Urothelium cell line (cell line): ENCODE measurements at regions not wholly inside any gene's neighbourhood (a gene's known extent, or its start where the extent isn't known, plus 50 kb on each side); places are given as distances from the start of the nearest gene placed in this dataset.

Experiments
- DNase-seq: peaks from one replicate; pipeline ENCODE4 v3.0.0; 2011; ENCODE audit warnings: low spot score, mixed read lengths
- FAIRE-seq: peaks from 2 replicates; lab custom pipeline; 2011; peaks lifted over from hg19 to GRCh38; lab: Jason Lieb, UNC

DNA sequence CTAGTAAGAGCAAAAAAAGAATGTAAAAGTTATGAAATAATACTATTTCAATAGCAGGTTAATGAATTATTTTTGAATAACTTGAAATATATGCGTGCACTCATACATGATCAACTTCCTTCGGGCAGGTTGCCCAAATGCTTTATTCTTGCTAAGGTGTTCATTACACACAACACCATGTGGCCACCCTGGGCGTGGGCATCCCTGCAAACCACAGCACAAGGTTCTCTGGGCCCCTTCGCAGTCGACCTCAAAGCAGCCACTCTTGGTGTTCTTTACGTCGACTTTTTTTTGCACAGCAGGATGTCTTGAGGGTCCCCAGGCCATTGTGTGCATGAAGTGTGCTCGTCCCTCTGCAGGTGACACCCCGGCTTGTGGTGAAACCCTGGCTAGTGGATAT is 300.7 kb upstream of the PITRM1 start:
- DNase-seq (no peak), FAIRE-seq (no peak)

DNA sequence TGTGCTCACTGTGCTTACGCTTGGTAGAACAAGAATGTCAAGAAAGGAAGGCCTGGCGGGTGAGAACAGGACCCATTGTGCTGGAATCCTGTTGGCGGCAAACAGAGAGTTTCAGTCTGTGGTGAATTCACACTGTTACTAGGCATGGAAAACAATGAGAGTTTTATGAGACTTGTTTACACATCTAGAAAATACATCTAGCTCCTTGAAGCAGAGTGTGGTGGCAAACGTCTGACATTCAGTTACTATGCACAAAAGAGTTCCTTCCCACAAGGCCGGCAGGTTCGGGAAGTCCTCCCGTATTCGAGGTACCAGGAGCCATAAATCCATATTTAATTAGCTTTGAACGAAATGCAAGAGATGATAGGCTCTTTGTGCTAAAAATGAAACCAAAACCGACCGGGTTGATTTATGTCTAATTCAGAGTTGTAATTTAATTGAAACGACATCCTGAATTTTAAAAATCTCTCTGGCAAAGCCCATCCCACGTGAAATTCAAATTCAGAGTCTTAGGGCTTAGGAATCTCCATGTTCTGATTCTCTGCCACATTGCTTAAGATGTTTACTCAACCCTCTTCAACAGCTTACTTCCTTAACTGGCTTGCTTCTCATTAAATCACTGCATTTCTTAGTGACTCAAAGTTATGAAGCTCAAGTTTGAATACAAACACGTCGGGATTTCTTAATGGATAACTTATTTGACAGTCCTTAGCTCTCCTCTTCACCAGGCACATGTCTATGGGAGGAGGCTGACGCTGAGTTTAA is 299.9 kb upstream of the PITRM1 start:
- FAIRE-seq (no peak), DNase-seq (no peak)

DNA sequence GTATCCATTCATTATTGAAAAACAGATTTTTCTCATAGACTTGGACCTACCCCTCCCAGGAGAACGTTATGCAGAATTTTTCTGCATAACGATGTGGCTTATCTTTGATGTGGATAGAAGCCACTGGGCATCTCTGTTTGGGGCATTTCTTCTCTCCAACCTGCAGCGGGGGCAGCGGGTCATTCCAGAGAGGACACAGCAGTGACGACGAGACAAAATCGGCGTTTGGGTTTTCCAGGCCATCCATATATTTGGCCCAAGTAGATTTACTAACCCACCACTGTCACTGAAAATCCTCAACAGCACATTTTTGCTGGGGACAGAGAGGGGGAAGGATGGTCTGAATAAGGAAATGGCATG is 299.3 kb upstream of the PITRM1 start:
- FAIRE-seq: no peak
- no peak for DNase-seq

DNA sequence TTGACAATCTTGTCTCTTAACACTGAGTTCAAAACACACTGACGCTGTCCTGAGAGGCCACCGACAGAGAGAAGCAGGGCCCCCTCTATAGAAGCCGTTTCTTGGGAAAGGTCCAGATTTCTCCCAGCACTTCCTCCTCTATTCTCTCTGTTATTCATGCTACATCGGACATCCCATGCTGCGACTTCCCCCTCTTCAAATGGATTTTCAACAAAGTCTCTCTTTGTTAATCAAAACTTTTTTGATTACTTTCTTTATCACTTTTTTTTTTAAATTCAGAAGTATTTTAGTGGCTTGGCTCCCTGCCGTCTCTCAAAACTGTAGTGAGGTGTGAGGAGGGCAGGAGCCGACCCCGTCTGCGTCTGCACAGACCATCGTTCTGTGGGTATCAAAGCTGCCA is 298.9 kb upstream of the PITRM1 start:
- DNase-seq (no peak), FAIRE-seq (no peak)

DNA sequence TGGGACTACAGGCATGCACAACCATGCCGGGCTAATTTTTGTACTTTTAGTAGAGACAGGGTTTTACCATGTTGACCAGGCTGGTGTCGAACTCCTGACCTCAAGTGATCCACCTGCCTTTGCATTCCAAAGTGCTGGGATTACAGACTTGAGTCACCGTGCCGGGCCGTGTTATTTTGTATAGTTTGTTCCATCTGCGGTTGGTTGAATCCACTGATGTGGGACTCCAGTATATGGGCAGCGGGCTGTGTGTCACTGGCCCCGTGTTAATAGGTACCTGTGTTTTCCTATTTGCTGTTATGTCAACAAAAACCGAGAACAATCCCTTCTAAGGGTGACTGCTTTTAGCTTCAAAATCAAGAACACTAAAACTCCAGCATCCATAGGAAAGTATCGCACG is 297.6 kb upstream of the PITRM1 start:
- no peak for DNase-seq
- FAIRE-seq: no peak

DNA sequence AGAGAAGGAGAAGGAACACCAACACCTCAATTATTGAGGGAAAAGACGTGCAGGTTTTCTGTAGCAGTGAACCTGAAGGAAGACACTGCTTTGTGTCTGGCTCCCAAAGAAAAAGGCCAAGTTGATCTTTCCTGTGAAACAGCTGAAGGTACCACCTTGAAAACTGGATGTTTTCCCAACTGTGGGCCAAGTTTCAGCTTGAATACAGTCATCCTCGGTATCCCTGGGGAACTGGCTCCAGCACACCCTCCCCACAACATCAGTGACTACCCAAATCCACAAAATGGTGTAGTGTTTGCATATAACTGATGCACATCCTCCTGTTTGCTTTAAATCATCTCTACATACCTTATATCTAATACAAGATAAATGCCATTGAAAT is 297.0 kb upstream of the PITRM1 start:
- DNase-seq: no peak

DNA sequence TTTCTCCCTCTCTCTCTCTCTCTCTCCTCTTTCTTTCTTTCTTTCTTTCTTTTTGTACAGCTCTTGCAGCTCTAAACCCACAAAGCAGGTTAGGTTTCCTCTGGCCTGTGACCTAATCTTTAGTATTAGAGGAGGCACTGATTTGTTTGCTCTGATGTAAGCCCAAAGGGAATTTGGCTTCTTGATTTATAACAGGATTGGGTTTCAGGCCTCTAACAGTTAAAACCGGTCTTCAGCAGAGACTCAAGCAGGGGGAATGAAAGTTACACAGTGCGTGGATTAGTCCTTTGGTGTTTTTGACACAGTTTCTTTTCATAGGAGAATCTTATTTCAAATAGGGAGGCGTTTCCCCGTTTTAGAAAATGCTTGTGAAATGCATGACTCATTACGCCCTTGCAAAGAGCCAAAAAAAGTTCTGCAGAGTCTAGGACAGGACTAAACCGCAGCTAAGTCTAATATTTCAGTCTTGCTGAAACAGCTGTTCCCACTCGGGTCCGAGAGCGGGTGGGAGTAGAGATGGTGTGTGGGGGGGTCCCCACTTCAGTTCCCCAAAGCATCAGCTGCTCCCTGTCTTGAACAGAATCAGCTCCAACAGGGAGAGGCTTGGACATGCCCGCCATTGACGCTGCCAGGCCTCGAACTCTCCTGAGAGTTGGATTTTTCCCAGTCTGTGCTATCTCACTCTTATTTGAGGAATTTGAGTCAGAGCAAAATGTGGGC is 296.5 kb upstream of the PITRM1 start:
- DNase-seq: peak; percentile 21
- no peak for FAIRE-seq

More for the DNA sequence above, 297.0 kb upstream of the PITRM1 start:
- no peak for FAIRE-seq

DNA sequence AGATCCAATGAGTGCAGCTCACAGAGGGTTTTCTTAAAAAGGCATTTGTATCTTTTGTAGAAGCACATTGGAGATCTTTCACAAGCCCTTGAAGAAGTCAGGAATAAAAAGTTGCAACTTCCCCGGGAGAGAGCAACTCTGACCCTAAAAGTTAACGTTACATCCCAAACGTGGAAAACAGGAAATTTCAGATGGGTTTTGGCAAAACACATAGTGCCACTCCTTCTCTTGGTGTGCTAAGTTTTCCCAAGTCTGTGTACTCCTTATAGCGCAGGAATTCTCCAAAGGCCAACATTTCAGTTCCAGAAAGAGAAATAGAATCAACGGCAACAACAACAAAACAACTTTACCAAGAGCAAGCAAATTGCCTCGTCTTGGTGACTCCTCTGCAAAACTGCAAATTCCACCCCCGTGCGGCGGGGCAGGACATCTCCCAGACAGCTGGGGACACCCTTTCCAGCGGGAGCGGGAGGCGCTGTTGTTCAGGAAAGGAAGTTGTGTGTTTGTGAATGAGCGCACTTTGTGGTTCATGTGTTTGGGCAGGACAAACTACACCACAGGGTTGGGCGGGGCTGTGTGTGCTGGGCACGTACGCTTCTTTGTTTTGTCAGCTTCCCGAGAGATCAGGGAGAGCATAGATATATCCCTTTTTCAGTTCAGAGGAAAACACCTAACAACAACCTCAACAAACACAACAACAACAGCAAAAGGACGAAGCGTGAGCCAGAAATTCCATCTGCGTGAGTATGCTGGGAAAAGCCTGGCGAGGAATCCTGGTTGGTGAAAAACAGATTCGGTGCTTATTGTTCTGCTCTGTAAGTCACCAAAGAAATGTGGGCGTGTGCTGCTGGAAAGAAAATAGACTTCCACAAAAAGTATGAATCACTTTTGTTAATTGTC is 294.7 kb upstream of the PITRM1 start:
- DNase-seq (peak; percentile 43), FAIRE-seq (no peak)

DNA sequence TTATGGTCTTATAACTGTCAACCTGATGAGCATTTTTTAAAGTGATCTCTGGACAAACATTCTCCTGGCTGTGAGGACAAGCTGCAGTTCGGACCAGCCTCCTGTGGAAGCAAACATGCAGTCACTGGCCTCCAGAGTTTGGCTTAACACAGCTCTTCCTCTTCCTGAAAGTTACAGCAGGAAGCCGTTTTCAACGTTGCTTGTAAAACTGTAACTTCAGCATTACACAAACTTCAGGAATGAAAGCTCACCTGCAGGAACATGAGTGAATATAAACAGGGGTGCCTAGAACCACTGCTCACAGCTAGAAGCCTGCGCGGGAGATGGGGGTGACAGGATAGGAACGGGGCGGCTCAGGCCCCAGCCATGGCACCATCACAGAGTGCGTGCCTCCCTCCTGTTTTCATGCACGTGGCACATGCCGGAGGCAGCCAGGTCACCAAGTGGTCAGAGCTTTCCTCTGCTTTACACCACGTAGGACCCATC is 292.9 kb upstream of the PITRM1 start:
- FAIRE-seq (no peak), DNase-seq (no peak)

DNA sequence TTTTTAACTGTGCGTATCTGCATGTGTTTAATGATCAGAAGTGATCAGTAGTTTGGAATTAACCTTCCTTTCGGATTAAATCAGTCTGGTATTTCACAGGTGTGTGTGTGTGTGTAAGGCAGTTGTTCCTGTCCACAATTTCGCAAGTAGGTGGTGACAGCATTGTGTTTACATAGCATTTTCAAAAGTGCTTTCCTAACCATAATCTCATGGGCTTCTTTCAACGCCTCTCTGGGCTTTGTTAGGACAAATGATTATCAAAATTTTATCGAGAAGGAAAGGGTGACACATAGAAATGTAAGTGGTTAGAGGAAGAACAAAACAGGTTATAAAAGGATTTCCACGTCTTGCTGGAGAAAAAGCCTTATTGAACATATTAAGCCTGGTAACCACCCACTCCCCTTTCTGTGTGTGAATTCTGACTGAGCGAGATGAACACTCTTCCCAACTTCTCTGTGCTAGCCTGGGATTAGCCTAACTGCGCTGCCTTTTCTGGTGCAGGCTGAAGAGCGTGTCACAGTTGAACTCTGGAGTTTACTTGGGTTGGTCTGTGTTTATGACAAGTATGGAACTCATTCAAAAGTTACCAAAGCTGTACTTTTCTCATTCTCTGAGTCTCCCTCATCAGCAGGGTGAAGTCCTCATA is 292.3 kb upstream of the PITRM1 start:
- no peak for DNase-seq
- FAIRE-seq: no peak

DNA sequence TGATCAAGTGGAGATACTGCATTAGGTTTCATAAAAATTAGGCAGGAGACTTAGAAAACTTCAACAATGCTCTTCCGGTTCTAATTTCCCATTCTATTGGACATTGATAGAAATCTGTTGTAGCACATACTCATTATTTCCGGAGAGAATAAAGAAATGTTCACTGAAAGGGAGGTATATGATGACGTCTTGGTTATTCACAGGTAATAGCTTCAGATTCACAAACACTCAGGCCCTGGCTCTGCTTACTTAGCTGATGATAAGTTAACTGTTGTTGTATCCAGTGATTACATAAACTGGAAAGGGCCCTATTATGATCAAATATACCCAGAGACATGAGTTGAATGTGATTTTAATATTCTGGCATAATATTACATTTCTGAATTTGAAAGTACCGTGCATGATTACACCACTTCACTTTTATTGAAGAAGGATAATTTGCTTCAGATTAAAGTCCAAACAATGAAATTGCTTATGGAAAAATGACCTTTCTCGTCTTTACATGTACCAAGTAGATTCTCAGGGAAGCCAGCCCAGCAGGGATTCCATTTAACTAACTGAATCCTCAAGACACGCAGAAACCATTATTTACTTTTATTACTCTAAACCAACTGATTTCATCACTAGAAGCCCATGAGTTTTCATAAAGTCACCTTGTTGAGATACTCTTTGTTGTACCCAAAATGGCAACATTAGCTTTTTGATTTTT is 288.0 kb upstream of the PITRM1 start:
- DNase-seq (no peak), FAIRE-seq (no peak)

DNA sequence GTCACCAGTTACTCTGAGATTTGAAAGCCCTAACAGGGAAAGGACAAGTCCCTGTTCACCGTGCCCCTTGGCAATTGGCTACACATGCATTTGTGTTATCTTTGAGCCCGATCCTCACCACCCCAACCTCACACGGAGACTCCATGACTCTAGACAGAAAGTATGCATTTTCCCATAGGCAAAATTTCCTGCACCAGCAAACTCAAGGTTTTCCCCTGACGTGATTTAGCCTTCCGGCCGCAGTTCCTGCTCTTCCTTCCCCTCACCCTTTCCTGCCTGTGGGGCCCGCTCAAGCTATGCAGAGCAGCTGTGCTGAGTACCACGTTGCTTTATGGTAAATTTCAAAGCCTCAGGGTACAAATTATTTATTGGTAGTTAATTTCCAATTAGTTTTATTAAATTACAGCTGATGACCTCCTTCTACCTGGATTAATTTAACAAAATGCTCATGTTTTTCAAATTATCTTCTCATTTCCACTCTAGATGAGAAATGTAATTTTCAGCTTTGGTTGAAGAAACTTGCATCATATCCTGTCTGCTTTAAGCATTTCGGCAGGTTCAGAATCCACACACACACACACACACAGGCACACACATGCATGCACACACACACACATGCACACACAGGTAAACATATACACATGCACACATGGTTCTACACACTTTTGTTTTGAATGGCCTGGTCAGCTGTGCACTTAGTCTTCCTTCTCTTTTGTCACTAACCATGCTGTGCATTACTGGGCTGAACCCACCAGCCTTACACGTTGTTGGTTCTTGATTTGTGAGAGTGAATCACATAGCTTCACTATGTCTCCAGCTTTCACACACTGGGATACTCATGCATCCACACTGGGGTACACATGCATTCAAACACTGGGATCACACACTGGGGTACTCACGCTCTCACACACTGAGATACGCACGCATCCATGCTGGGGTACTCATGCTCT is 283.1 kb upstream of the PITRM1 start:
- FAIRE-seq: no peak

DNA sequence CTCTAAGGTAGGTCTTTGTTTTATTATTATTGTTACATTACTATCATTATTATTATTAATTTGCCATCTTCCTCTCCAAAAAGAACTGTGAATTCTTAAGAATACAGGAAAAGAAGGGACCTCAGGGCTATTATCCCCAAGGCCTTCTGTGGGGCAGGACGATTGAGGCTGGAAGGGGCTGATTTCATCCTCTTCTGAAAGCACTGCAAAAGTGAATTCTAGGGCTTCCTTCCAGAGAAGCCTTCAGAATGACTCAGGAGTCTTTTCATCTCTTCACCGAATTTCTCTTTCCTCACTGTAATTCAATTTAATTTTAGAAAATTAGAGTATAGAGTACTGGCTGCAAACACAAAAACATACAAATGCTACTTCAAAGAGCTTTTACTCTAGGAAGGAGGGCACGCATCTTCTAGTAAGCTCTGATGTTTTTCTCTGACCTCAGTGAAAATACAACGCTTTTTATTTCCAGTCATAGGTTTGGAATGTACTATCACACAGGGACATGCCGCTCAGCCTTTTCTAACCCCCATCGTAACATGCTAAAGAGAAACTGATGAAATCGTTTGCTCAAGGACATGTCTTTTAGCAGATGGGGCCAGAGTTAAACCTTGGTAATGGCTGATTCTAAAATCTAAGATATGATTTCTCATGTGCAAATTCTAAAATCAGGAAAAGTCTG is 280.2 kb upstream of the PITRM1 start:
- DNase-seq (peak; percentile 8), FAIRE-seq (no peak)

More for the DNA sequence above, 283.1 kb upstream of the PITRM1 start:
- no peak for DNase-seq

DNA sequence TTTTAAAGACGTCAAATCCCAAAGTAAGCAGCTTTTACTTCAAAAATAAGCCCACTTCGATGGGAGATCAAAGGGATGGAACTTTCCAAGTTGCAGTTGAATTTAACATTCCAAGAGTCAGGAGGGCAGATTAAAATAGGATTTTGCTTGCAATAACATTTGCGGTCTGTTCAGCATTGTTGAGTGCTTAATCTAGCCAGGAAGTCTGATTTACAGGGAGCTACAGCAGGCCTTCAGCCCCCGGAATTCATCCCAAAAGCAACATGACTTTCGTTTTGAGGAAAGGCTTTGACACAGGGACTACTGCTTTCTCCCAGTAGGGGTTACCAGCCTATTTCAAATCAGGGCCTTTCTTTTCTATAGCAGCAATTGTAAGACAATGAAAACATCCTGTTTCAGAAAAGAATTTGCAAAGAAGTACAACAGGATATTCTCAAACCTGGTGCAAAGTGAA is 279.6 kb upstream of the PITRM1 start:
- no peak for FAIRE-seq

DNA sequence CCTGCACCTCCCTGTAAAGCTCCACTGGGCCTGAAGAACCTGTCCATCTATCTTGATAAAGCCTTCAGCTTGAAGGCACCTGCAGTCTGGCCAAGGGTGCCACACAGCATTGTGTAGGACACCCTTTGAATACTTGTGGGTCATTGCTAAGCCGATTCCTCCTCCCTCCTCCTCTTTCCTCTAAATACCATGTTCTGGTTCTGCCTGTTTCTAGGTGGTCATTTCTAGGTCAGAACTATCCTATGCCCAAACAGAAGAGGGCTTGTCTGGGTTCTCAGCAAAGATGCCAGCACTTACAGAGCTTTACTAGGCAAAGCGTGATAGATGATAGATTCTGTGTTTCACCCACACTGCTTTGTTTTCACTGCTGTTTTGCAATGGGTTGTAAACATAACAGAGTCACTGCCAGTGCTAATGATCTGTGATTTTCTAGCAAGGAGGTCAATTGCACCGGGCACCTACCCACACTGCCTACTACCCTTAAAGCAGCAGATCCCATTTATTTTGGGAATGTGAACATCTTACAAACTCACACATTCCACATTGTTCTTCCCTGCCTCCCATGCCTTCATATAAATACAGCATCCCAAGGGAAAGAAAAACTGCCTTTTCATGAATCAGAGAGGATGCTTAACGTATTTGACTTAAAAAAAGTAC is 279.1 kb upstream of the PITRM1 start:
- DNase-seq: no peak
- FAIRE-seq: no peak

More for the DNA sequence above, 279.6 kb upstream of the PITRM1 start:
- DNase-seq: peak; percentile 15

DNA sequence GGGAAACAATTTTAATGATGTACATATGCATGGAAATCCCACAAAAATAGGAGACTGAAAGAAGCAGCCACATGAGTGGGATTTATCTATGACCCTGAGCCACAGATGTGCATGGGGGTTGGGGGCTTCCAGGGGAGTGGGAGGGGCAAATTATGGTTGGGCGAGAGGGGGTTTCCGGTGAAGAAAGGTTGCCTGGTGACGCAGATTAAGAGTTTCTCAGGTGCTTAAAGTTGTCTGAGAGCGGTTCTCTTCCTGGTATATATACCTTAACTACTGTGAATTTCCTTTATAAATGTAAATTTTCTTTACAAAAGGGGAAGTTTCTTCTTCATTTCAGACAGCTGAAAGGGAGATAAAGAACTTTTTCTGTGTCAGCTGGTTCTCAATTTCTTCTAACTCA is 273.6 kb upstream of the PITRM1 start:
- FAIRE-seq (no peak), DNase-seq (no peak)

DNA sequence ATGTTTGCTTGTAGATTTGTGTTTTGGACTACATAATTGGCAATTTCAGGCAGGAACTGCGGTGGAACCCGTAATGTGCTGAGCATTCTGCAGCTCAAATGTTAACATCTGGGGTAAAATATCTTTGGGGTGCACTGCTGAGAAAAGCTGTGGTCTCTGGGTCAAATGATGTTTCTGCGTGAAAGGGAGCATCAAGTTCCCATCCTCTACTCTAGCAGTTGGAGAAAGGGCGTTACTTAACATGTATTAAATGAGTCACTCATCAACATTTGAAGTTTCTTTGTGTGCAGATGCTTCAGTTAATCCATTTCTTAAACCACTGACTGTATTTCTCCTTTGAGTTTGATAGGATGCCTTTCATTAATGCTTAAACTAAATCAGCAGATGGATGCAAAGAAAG is 273.1 kb upstream of the PITRM1 start:
- no peak for FAIRE-seq
- no peak for DNase-seq

DNA sequence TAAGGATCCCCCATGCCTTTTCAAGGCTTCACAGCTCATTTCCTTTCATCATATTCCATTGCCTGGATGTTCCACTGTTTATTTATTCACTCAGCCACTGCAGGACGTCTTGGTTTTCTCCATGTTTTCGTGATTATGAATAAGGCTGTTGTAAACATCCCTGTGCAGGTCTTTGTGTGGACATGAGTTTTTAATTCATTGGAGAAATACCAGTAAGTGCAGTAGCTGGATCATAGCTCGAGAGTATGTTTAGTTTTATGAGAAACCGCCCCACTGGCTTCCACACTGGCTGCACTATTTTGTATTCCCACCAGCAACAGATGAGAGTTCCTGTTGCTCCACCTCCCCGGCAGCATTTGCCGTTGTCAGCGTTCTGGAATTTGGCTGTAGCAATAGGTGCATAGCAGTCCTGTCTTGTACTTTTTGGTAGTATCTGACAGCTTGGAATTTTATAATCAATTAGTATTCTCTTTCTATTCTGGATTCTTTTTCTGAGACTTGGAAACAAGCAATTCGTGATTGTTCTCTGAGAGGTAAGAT is 269.9 kb upstream of the PITRM1 start:
- FAIRE-seq (no peak), DNase-seq (no peak)
